Hepatocyte (in vitro differentiated cells): ENCODE measurements at regions not wholly inside any gene's neighbourhood (a gene's known extent, or its start where the extent isn't known, plus 50 kb on each side); places are given as distances from the start of the nearest gene placed in this dataset.
"Not testable (repeated sequence)": the region's sequence is repeated elsewhere in the genome, so short reads cannot be mapped to it uniquely, and the experiment has no call there.

Source experiments
- CTCF ChIP-seq: fragments of 200-600 bp; sonication (generic); IDR thresholded peaks from 2 replicates; pipeline ENCODE4 v1.5.1; 2016; ENCODE audit warnings: antibody characterized with exemption, mild to moderate bottlenecking; ENCODE audit not compliant: poor library complexity
- EZH2 ChIP-seq: fragments of 200-600 bp; sonication (generic); IDR thresholded peaks from 2 replicates; pipeline ENCODE4 v1.6.1; 2016; ENCODE audit warnings: antibody characterized with exemption, mild to moderate bottlenecking, borderline replicate concordance
- EZH2phosphoT487 ChIP-seq: fragments of 200-600 bp; sonication (generic); IDR thresholded peaks from one replicate; pipeline ENCODE4 v1.6.1; 2018; ENCODE audit warnings: antibody characterized with exemption, mild to moderate bottlenecking, low read depth, moderate library complexity; ENCODE audit not compliant: unreplicated experiment, severe bottlenecking

DNA sequence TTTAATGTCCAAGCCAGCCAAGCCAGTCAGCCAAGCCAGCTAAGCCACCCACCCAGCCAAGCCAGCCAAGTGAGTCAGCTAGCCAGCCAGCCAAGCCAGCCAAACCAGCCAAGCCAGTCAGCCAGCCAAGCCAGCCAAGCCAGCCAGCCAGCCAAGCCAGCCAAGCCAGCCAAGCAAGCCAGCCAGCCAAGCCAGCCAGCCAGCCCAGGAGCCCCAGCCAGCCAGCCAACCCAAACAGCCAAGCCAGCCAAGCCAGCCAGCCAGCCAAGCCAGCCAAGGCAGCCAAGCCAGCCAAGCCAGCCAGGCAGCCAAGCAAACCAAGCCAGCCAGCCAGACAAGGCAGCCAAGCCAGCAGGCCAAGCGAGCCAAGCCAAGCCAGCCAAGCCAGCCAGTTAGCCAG lies 352.1 kb upstream of the PLGLB2 start:
- TF ChIP-seq CTCF, EZH2, EZH2phosphoT487: not testable (repeated sequence)
